DOHH2 (cell line): ENCODE measurements at regions not wholly inside any gene's neighbourhood (a gene's known extent, or its start where the extent isn't known, plus 50 kb on each side); places are given as distances from the start of the nearest gene placed in this dataset.
"Not testable (repeated sequence)": the region's sequence is repeated elsewhere in the genome, so short reads cannot be mapped to it uniquely, and the experiment has no call there.

ENCODE experiments used
- H3F3A ChIP-seq: fragments of 200-600 bp; sonication (generic), shearing (Covaris generic); 2 replicates; pipeline ENCODE4 v1.6.0; 2016; ENCODE audit warnings: antibody characterized with exemption, mild to moderate bottlenecking; ENCODE audit not compliant: control insufficient read depth, insufficient read depth
- H3K27ac ChIP-seq: fragments of 200-600 bp; sonication (generic); 2 replicates; pipeline ENCODE4 v1.5.1; 2014; ENCODE audit warnings: low read depth, mild to moderate bottlenecking, low read length, moderate library complexity
- H3K27me3 ChIP-seq: fragments of 200-600 bp; sonication (generic); 2 replicates; pipeline ENCODE4 v1.6.1; 2014; ENCODE audit warnings: mild to moderate bottlenecking, low read length, mixed read lengths; ENCODE audit not compliant: control insufficient read depth
- H3K36me3 ChIP-seq: fragments of 200-600 bp; sonication (generic); 2 replicates; pipeline ENCODE4 v1.6.1; 2014; ENCODE audit warnings: mild to moderate bottlenecking, low read length, moderate library complexity, mixed read lengths; ENCODE audit not compliant: control insufficient read depth
- H3K4me1 ChIP-seq: fragments of 200-600 bp; sonication (generic); 2 replicates; pipeline ENCODE4 v1.6.1; 2014; ENCODE audit warnings: mild to moderate bottlenecking, low read length, mixed read lengths; ENCODE audit not compliant: control insufficient read depth
- H3K4me2 ChIP-seq: fragments of 200-600 bp; sonication (generic); 2 replicates; pipeline ENCODE4 v1.6.0; 2014; ENCODE audit warnings: mild to moderate bottlenecking, low read length, moderate library complexity
- H3K4me3 ChIP-seq: fragments of 200-600 bp; sonication (generic); 2 replicates; pipeline ENCODE4 v1.5.1; 2014; ENCODE audit warnings: mild to moderate bottlenecking, low read length, mixed read lengths
- H3K79me2 ChIP-seq: fragments of 200-600 bp; sonication (generic); 2 replicates; pipeline ENCODE4 v1.6.1; 2014; ENCODE audit warnings: mild to moderate bottlenecking, low read length, mixed read lengths; ENCODE audit not compliant: control insufficient read depth
- H3K9me2 ChIP-seq: fragments of 200-600 bp; sonication (generic); replicated peaks from 2 replicates; pipeline ENCODE4 v1.6.1; 2014; ENCODE audit warnings: mild to moderate bottlenecking, low read length, mixed read lengths; ENCODE audit not compliant: control insufficient read depth
- H3K9me3 ChIP-seq: fragments of 200-600 bp; sonication (generic); 2 replicates; pipeline ENCODE4 v1.6.1; 2014; ENCODE audit warnings: antibody characterized with exemption, low read length, mixed read lengths; ENCODE audit not compliant: control insufficient read depth, insufficient read depth
- H4K20me1 ChIP-seq: fragments of 200-600 bp; sonication (generic); 2 replicates; pipeline ENCODE4 v1.6.0; 2014; ENCODE audit warnings: low read depth, mild to moderate bottlenecking, antibody characterized with exemption, low read length, moderate library complexity; ENCODE audit not compliant: control insufficient read depth, insufficient read depth
- CTCF ChIP-seq: fragments of 200-600 bp; sonication (generic); IDR thresholded peaks from one replicate; pipeline ENCODE4 v1.5.1; 2014; ENCODE audit warnings: antibody characterized with exemption, mild to moderate bottlenecking, low read depth, low read length; ENCODE audit not compliant: poor library complexity, severe bottlenecking
- EZH2phosphoT487 ChIP-seq: fragments of 200-600 bp; sonication (generic); IDR thresholded peaks from 2 replicates; pipeline ENCODE4 v1.6.1; 2017; ENCODE audit warnings: borderline replicate concordance, mild to moderate bottlenecking, antibody characterized with exemption, low read length, moderate library complexity, mixed read lengths

- Histone ChIP-seq H3K9me3 (no peaks in the 10 kb centered on the region; the same call in 1 of the 2 replicates), H3K27ac (no peak overlapping the region), H4K20me1 (no peaks in the 10 kb centered on the region), H3K9me2 (no peaks in the 10 kb centered on the region), H3K36me3 (no peaks in the 10 kb centered on the region), H3K4me3 (no peak overlapping the region), H3K4me1 (no peaks in the 10 kb centered on the region), H3K27me3 (no peaks in the 10 kb centered on the region), H3K4me2 (no peak overlapping the region), H3F3A (no peaks in the 10 kb centered on the region), H3K79me2 (no peaks in the 10 kb centered on the region)
- TF ChIP-seq CTCF (no peak), EZH2phosphoT487 (no peak)
Measured at GRCh38 chr10:90227217-90227656, 525.8 kb downstream of the KIF20B start.

- Histone ChIP-seq H3K4me3 (no peak overlapping the region), H3F3A (no peaks in the 10 kb centered on the region), H3K4me1 (no peaks in the 10 kb centered on the region), H3K27me3 (no peaks in the 10 kb centered on the region), H3K36me3 (no peaks in the 10 kb centered on the region), H3K9me3 (no peaks in the 10 kb centered on the region; the same call in 1 of the 2 replicates), H4K20me1 (no peaks in the 10 kb centered on the region), H3K27ac (no peak overlapping the region), H3K4me2 (no peak overlapping the region), H3K79me2 (no peaks in the 10 kb centered on the region), H3K9me2 (no peaks in the 10 kb centered on the region)
- TF ChIP-seq EZH2phosphoT487: no peak
- TF ChIP-seq CTCF: no peak
Measured at GRCh38 chr10:90227786-90228185, 526.4 kb downstream of the KIF20B start.

- Histone ChIP-seq H3K27me3 (no peaks in the 10 kb centered on the region), H3K79me2 (no peaks in the 10 kb centered on the region), H3K9me3 (no peaks in the 10 kb centered on the region; the same call in 1 of the 2 replicates), H3K4me2 (no peak overlapping the region), H3F3A (no peaks in the 10 kb centered on the region), H3K36me3 (no peaks in the 10 kb centered on the region), H3K9me2 (no peaks in the 10 kb centered on the region), H3K4me3 (no peak overlapping the region), H4K20me1 (no peaks in the 10 kb centered on the region), H3K4me1 (no peaks in the 10 kb centered on the region), H3K27ac (no peak overlapping the region)
- TF ChIP-seq CTCF (no peak), EZH2phosphoT487 (no peak)
Measured at GRCh38 chr10:90229486-90229885, 528.1 kb downstream of the KIF20B start.

- not testable (repeated sequence) for H3K27me3 ChIP-seq, H3K27ac ChIP-seq, H3K79me2 ChIP-seq, H3K9me3 ChIP-seq, H3K4me1 ChIP-seq, H3K36me3 ChIP-seq, H3F3A ChIP-seq, H4K20me1 ChIP-seq, H3K4me3 ChIP-seq, H3K4me2 ChIP-seq, H3K9me2 ChIP-seq
Measured at GRCh38 chr10:90233805-90234204, 532.4 kb downstream of the KIF20B start.
